Neural progenitor cell (in vitro differentiated cells): ENCODE measurements at regions not wholly inside any gene's neighbourhood (a gene's known extent, or its start where the extent isn't known, plus 50 kb on each side); places are given as distances from the start of the nearest gene placed in this dataset.

Experiments
- DNase-seq: peaks from one replicate; pipeline ENCODE4 v3.0.0-alpha.2; 2016; ENCODE audit warnings: low spot score
- H2AFZ ChIP-seq: fragments of 200-600 bp; sonication (generic); replicated peaks from 2 replicates; pipeline ENCODE4 v1.6.1; 2016; ENCODE audit warnings: antibody characterized with exemption
- H3F3A ChIP-seq: fragments of 200-600 bp; sonication (generic); 2 replicates; pipeline ENCODE4 v1.6.1; 2016; ENCODE audit warnings: antibody characterized with exemption, low read depth
- H3K27ac ChIP-seq: fragments of 200-600 bp; sonication (generic); 2 replicates; pipeline ENCODE4 v1.5.1; 2016; ENCODE audit warnings: mild to moderate bottlenecking
- H3K27me3 ChIP-seq: fragments of 200-600 bp; sonication (generic); 2 replicates; pipeline ENCODE4 v1.6.1; 2016; ENCODE audit warnings: mild to moderate bottlenecking, moderate library complexity
- H3K36me3 ChIP-seq: fragments of 200-600 bp; sonication (generic); 2 replicates; pipeline ENCODE4 v1.5.1; 2016
- H3K4me1 ChIP-seq: fragments of 200-600 bp; sonication (generic); 2 replicates; pipeline ENCODE4 v1.6.1; 2016; ENCODE audit warnings: mixed run types
- H3K4me2 ChIP-seq: fragments of 200-600 bp; sonication (generic); 2 replicates; pipeline ENCODE4 v1.6.1; 2016
- H3K4me3 ChIP-seq: fragments of 200-600 bp; sonication (generic); 2 replicates; pipeline ENCODE4 v1.5.1; 2016
- H3K79me2 ChIP-seq: fragments of 200-600 bp; sonication (generic); 2 replicates; pipeline ENCODE4 v1.6.1; 2016; ENCODE audit warnings: low read depth
- H3K9ac ChIP-seq: fragments of 200-600 bp; sonication (generic); 2 replicates; pipeline ENCODE4 v1.6.1; 2016
- H3K9me3 ChIP-seq: fragments of 200-600 bp; sonication (generic); 2 replicates; pipeline ENCODE4 v1.5.1; 2016; ENCODE audit warnings: low read depth
- H4K20me1 ChIP-seq: fragments of 200-600 bp; sonication (generic); 2 replicates; pipeline ENCODE4 v1.6.1; 2016; ENCODE audit warnings: low read depth
- H3K27ac Mint-ChIP-seq: 3 replicates; pipeline ENCODE4 v1.8.0; 2021; ENCODE audit warnings: mixed read lengths
- H3K27me3 Mint-ChIP-seq: 2 replicates; pipeline ENCODE4 v1.8.0; 2022; ENCODE audit warnings: low read depth, mild to moderate bottlenecking, inconsistent platforms, moderate library complexity, mixed read lengths; ENCODE audit not compliant: insufficient read depth
- H3K36me3 Mint-ChIP-seq: 3 replicates; pipeline ENCODE4 v1.8.0; 2021; ENCODE audit warnings: mixed read lengths
- H3K4me1 Mint-ChIP-seq: 3 replicates; pipeline ENCODE4 v1.8.0; 2021; ENCODE audit warnings: mixed read lengths
- H3K4me3 Mint-ChIP-seq: 3 replicates; pipeline ENCODE4 v1.8.0; 2021; ENCODE audit warnings: mild to moderate bottlenecking, moderate library complexity, mixed read lengths
- H3K9me3 Mint-ChIP-seq: 3 replicates; pipeline ENCODE4 v1.8.0; 2020; ENCODE audit warnings: mixed read lengths
- CTCF ChIP-seq: fragments of 200-600 bp; sonication (generic); IDR thresholded peaks from 2 replicates; pipeline ENCODE4 v1.5.1; 2017; ENCODE audit warnings: antibody characterized with exemption, mild to moderate bottlenecking
- EZH2 ChIP-seq: fragments of 200-600 bp; sonication (generic); IDR thresholded peaks from 2 replicates; pipeline ENCODE4 v1.6.1; 2017; ENCODE audit warnings: antibody characterized with exemption, mild to moderate bottlenecking, moderate library complexity
- EZH2phosphoT487 ChIP-seq: fragments of 200-600 bp; sonication (generic); IDR thresholded peaks from 2 replicates; pipeline ENCODE4 v1.6.1; 2017; ENCODE audit warnings: antibody characterized with exemption

GRCh38 chr10:49241385-49241784, 53.2 kb upstream of the TMEM273 start:
- Histone ChIP-seq H3K4me2 (no peak overlapping the region), H3K79me2 (no peaks in the 10 kb centered on the region), H4K20me1 (no peaks in the 10 kb centered on the region), H3K4me1 (peaks cover 7% of the 10 kb centered on the region), H3K9ac (no peak overlapping the region), H2AFZ (no peak overlapping the region), H3K27ac (no peak overlapping the region), H3K4me3 (no peak overlapping the region), H3K9me3 (no peaks in the 10 kb centered on the region), H3F3A (peaks cover 4% of the 10 kb centered on the region), H3K27me3 (peaks cover 48% of the 10 kb centered on the region), H3K36me3 (no peaks in the 10 kb centered on the region)
- no peaks in the 10 kb centered on the region for H3K36me3 Mint-ChIP-seq
- TF ChIP-seq EZH2phosphoT487 (no peak), EZH2 (no peak), CTCF (no peak)
- H3K4me3 Mint-ChIP-seq = no peak overlapping the region
- no peaks in the 10 kb centered on the region for H3K9me3 Mint-ChIP-seq
- no peak for DNase-seq
- peaks cover 4% of the 10 kb centered on the region for H3K4me1 Mint-ChIP-seq
- no peak overlapping the region for H3K27ac Mint-ChIP-seq
- H3K27me3 Mint-ChIP-seq = no peaks in the 10 kb centered on the region

GRCh38 chr10:49240946-49241345, 52.8 kb upstream of the TMEM273 start:
- H3K4me1 Mint-ChIP-seq = peaks cover 4% of the 10 kb centered on the region
- peaks cover 52% of the 10 kb centered on the region for H3K27me3 ChIP-seq
- H3F3A ChIP-seq = peaks cover 4% of the 10 kb centered on the region
- H3K36me3 ChIP-seq = no peaks in the 10 kb centered on the region
- no peaks in the 10 kb centered on the region for H4K20me1 ChIP-seq
- H3K9me3 Mint-ChIP-seq = no peaks in the 10 kb centered on the region
- no peak for DNase-seq
- H3K4me1 ChIP-seq = peaks cover 7% of the 10 kb centered on the region
- H3K4me3 ChIP-seq = no peak overlapping the region
- H3K9ac ChIP-seq = no peak overlapping the region
- H3K9me3 ChIP-seq = no peaks in the 10 kb centered on the region
- no peaks in the 10 kb centered on the region for H3K27me3 Mint-ChIP-seq
- H3K27ac Mint-ChIP-seq = no peak overlapping the region
- no peaks in the 10 kb centered on the region for H3K36me3 Mint-ChIP-seq
- no peak overlapping the region for H3K4me3 Mint-ChIP-seq
- no peak overlapping the region for H2AFZ ChIP-seq
- TF ChIP-seq EZH2phosphoT487 (no peak), CTCF (no peak), EZH2 (no peak)
- H3K27ac ChIP-seq = no peak overlapping the region
- no peaks in the 10 kb centered on the region for H3K79me2 ChIP-seq
- H3K4me2 ChIP-seq = no peak overlapping the region
